Fibroblast of gingiva (primary cell): ENCODE measurements at regions not wholly inside any gene's neighbourhood (a gene's known extent, or its start where the extent isn't known, plus 50 kb on each side); places are given as distances from the start of the nearest gene placed in this dataset.
A peak's percentile ranks its signal among the peaks of the same experiment; 100 is the strongest.
"Not testable (repeated sequence)": the region's sequence is repeated elsewhere in the genome, so short reads cannot be mapped to it uniquely, and the experiment has no call there.

Source experiments
- DNase-seq: peaks from one replicate; pipeline ENCODE4 v3.0.0-alpha.2; 2011; ENCODE audit warnings: low read depth

- not testable (repeated sequence) for DNase-seq
Observed at GRCh38 chr9:85792057-85792456, 50.3 kb upstream of the AGTPBP1 start.

GRCh38 chr9:85802978-85803695 lies 61.4 kb upstream of the AGTPBP1 start:
- not testable (repeated sequence) for DNase-seq

- not testable (repeated sequence) for DNase-seq
Observed at GRCh38 chr9:85804847-85805133, 63.0 kb upstream of the AGTPBP1 start.

GRCh38 chr9:85805134-85806005 lies 63.6 kb upstream of the AGTPBP1 start:
- peak; percentile 48 for DNase-seq

GRCh38 chr9:85808329-85808728 lies 66.6 kb upstream of the AGTPBP1 start:
- DNase-seq = not testable (repeated sequence)

GRCh38 chr9:85813388-85813787 lies 71.6 kb upstream of the AGTPBP1 start:
- not testable (repeated sequence) for DNase-seq

GRCh38 chr9:85814800-85815199 lies 73.0 kb upstream of the AGTPBP1 start:
- DNase-seq = not testable (repeated sequence)

- peak; percentile 18 for DNase-seq
Observed at GRCh38 chr9:85818971-85819370, 77.2 kb upstream of the AGTPBP1 start.

- not testable (repeated sequence) for DNase-seq
Observed at GRCh38 chr9:85820598-85820997, 78.8 kb upstream of the AGTPBP1 start.

GRCh38 chr9:85824949-85825348 lies 83.2 kb upstream of the AGTPBP1 start:
- peak; percentile 10 for DNase-seq

GRCh38 chr9:85834591-85834990 lies 92.8 kb upstream of the AGTPBP1 start:
- DNase-seq = not testable (repeated sequence)

- peak; percentile 9 for DNase-seq
Observed at GRCh38 chr9:85843949-85844348, 97.0 kb upstream of the NAA35 start.

GRCh38 chr9:85847782-85848181 lies 93.2 kb upstream of the NAA35 start:
- DNase-seq = not testable (repeated sequence)

GRCh38 chr9:85858056-85858750 lies 82.7 kb upstream of the NAA35 start:
- DNase-seq = no peak

GRCh38 chr9:85859765-85860164 lies 81.2 kb upstream of the NAA35 start:
- DNase-seq = peak; percentile 1

GRCh38 chr9:85861882-85862281 lies 79.1 kb upstream of the NAA35 start:
- DNase-seq = not testable (repeated sequence)

- no peak for DNase-seq
Observed at GRCh38 chr9:85863875-85864274, 77.1 kb upstream of the NAA35 start.

- DNase-seq = no peak
Observed at GRCh38 chr9:85871008-85871407, 69.9 kb upstream of the NAA35 start.

GRCh38 chr9:85871683-85872082 lies 69.3 kb upstream of the NAA35 start:
- not testable (repeated sequence) for DNase-seq

GRCh38 chr9:85872463-85872862 lies 68.5 kb upstream of the NAA35 start:
- no peak for DNase-seq

- no peak for DNase-seq
Observed at GRCh38 chr9:85876628-85877027, 64.3 kb upstream of the NAA35 start.

- DNase-seq = not testable (repeated sequence)
Observed at GRCh38 chr9:85878872-85879597, 61.9 kb upstream of the NAA35 start.
